Endothelial cell of umbilical vein (primary cell): ENCODE measurements at regions not wholly inside any gene's neighbourhood (a gene's known extent, or its start where the extent isn't known, plus 50 kb on each side); places are given as distances from the start of the nearest gene placed in this dataset.

Experiments used
- BruUV-seq: library from RNA; stranded (reverse); fragments of 400-500 nt; replicated peaks from 2 replicates; lab custom pipeline; 2021; lab: Mats Ljungman, UMichigan
- CTCF ChIA-PET: fragments of 300-600, 350-600 bp; sonication (Branson Sonifier 250); formaldehyde crosslinking; loops from one replicate; lab custom pipeline; 2021; ENCODE audit warnings: antibody characterized with exemption, inconsistent platforms; lab: Charles Lee
- POLR2A ChIA-PET: fragments of 300-600, 350-600 bp; sonication (Branson Sonifier 250); formaldehyde crosslinking; loops from one replicate; lab custom pipeline; 2021; ENCODE audit warnings: antibody characterized with exemption, inconsistent platforms; lab: Charles Lee
- DNase-seq: peaks from one replicate; pipeline ENCODE4 v3.0.0-alpha.2; 2011; ENCODE audit warnings: low read depth, low spot score
- FAIRE-seq: peaks from 2 replicates; lab custom pipeline; 2011; peaks lifted over from hg19 to GRCh38; lab: Jason Lieb, UNC
- H2AFZ ChIP-seq: 2 replicates; pipeline ENCODE4 v1.6.0; 2012; ENCODE audit warnings: low read depth, low read length, control low read depth, inconsistent platforms
- H3K27ac ChIP-seq: 2 replicates; pipeline ENCODE4 v1.5.1; 2011; ENCODE audit warnings: low read depth, mild to moderate bottlenecking, control low read depth, low read length, moderate library complexity; ENCODE audit not compliant: insufficient read depth
- H3K27me3 ChIP-seq, 2 experiments: 2 replicates each; pipeline versions ENCODE4 v1.6.0 to v1.6.1; 2011; ENCODE audit warnings: low read length in 2 of 2, mixed read lengths in 1 of 2; ENCODE audit not compliant: control insufficient read depth in 2 of 2, insufficient read depth in 2 of 2
- H3K36me3 ChIP-seq, 2 experiments: 2 replicates in 1 of 2; 3 replicates in 1 of 2; pipeline ENCODE4 v1.5.1; 2011; ENCODE audit warnings: low read length in 2 of 2, mild to moderate bottlenecking in 1 of 2, moderate library complexity in 1 of 2; ENCODE audit not compliant: control insufficient read depth in 2 of 2, insufficient read depth in 2 of 2; ENCODE audit errors: extremely low read depth in 1 of 2
- H3K4me1 ChIP-seq: 3 replicates; pipeline ENCODE4 v1.5.1; 2011; ENCODE audit warnings: mild to moderate bottlenecking, low read length; ENCODE audit not compliant: control insufficient read depth, insufficient read depth; ENCODE audit errors: extremely low read depth
- H3K4me2 ChIP-seq: 2 replicates; pipeline ENCODE4 v1.6.1; 2011; ENCODE audit warnings: low read length, control low read depth, mixed read lengths; ENCODE audit not compliant: insufficient read depth
- H3K4me3 ChIP-seq, 3 experiments: fragments of 200-600 bp in 1 of 3; sonication (generic), shearing (Covaris generic) in 1 of 3; replicated peaks in 1 of 3; 2 replicates each; pipeline ENCODE4 v1.5.1; 2011 to 2016; ENCODE audit warnings: control low read depth in 3 of 3, low read length in 3 of 3, mild to moderate bottlenecking in 2 of 3, inconsistent platforms in 1 of 3, low read depth in 1 of 3, moderate library complexity in 1 of 3; ENCODE audit not compliant: insufficient read depth in 1 of 3
- H3K79me2 ChIP-seq: 2 replicates; pipeline ENCODE4 v1.6.0; 2012; ENCODE audit warnings: low read length, inconsistent platforms; ENCODE audit not compliant: control insufficient read depth, insufficient read depth
- H3K9ac ChIP-seq: replicated peaks from 2 replicates; pipeline ENCODE3; 2011; ENCODE audit warnings: low read length, control low read depth; ENCODE audit not compliant: insufficient read depth; ENCODE audit errors: extremely low read depth
- H3K9me1 ChIP-seq: replicated peaks from 3 replicates; pipeline ENCODE4 v1.6.0; 2011; ENCODE audit warnings: mild to moderate bottlenecking, low read length; ENCODE audit not compliant: control insufficient read depth, insufficient read depth; ENCODE audit errors: extremely low read depth
- H3K9me3 ChIP-seq: replicated peaks from 2 replicates; pipeline ENCODE4 v1.5.1; 2012; ENCODE audit warnings: low read length, inconsistent platforms; ENCODE audit not compliant: control insufficient read depth, insufficient read depth
- H4K20me1 ChIP-seq: replicated peaks from 2 replicates; pipeline ENCODE3; 2011; ENCODE audit warnings: mild to moderate bottlenecking, low read length; ENCODE audit not compliant: control insufficient read depth, insufficient read depth; ENCODE audit errors: extremely low read depth
- EZH2 ChIP-seq: IDR thresholded peaks from 2 replicates; pipeline ENCODE4 v1.6.1; 2012; ENCODE audit warnings: borderline replicate concordance, low read depth, mild to moderate bottlenecking, moderate library complexity, low read length, inconsistent platforms; ENCODE audit not compliant: severe bottlenecking
- FOS ChIP-seq: IDR thresholded peaks from 2 replicates; pipeline ENCODE4 v1.6.1; 2011; ENCODE audit warnings: mild to moderate bottlenecking, low read length, moderate library complexity, borderline replicate concordance; ENCODE audit not compliant: insufficient read depth
- GATA2 ChIP-seq: IDR thresholded peaks from 2 replicates; pipeline ENCODE4 v1.7.0; 2011; ENCODE audit warnings: low read depth, mild to moderate bottlenecking, moderate library complexity, mixed read lengths, low read length; ENCODE audit not compliant: insufficient read length, insufficient read depth
- JUN ChIP-seq: IDR thresholded peaks from 2 replicates; pipeline ENCODE4 v1.6.1; 2011; ENCODE audit warnings: borderline replicate concordance, low read depth; ENCODE audit not compliant: insufficient read length, insufficient read depth
- MYC ChIP-seq: IDR thresholded peaks from one replicate; pipeline ENCODE4 v1.6.1; 2011; ENCODE audit warnings: mild to moderate bottlenecking, low read depth, low read length
- POLR2A ChIP-seq: IDR thresholded peaks from 2 replicates; pipeline ENCODE4 v1.6.1; 2012; ENCODE audit warnings: low read depth, mild to moderate bottlenecking, control low read depth, low read length
- POLR2AphosphoS5 ChIP-seq: IDR thresholded peaks from 2 replicates; pipeline ENCODE4 v1.6.1; 2012; ENCODE audit warnings: low read depth, mild to moderate bottlenecking, control low read depth, low read length, moderate library complexity; ENCODE audit not compliant: insufficient read depth
- dilution Hi-C: fragments of 300-500 bp; cut with MboI; formaldehyde crosslinking; loops from one replicate; pipeline ENCODE4 v1.15.0; 2019; ENCODE audit warnings: low sequenced_read_pairs; ENCODE audit not compliant: extremely low pct_ligation_motif_present
- intact Hi-C: fragments of 100-400 bp; cut with micrococcal nuclease; formaldehyde crosslinking; loops from one replicate; pipeline ENCODE4 v1.10.0; 2022
- TF ChIP-seq, protein P1 (sequence below), 2 donors: IDR thresholded peaks; 1 replicate in 1 of 2; 2 replicates in 1 of 2; pipeline ENCODE4 v1.5.1; 2011; ENCODE audit warnings: low read length in 2 of 2, mild to moderate bottlenecking in 2 of 2, moderate library complexity in 2 of 2, control low read depth in 1 of 2, inconsistent platforms in 1 of 2, low read depth in 1 of 2; ENCODE audit not compliant: insufficient read depth in 1 of 2; ENCODE audit errors: extremely low read depth in 1 of 2
- TF ChIP-seq, protein P2 (sequence below): IDR thresholded peaks from 2 replicates; pipeline ENCODE4 v1.6.1; 2011; ENCODE audit not compliant: insufficient read depth, insufficient read length

DNA sequence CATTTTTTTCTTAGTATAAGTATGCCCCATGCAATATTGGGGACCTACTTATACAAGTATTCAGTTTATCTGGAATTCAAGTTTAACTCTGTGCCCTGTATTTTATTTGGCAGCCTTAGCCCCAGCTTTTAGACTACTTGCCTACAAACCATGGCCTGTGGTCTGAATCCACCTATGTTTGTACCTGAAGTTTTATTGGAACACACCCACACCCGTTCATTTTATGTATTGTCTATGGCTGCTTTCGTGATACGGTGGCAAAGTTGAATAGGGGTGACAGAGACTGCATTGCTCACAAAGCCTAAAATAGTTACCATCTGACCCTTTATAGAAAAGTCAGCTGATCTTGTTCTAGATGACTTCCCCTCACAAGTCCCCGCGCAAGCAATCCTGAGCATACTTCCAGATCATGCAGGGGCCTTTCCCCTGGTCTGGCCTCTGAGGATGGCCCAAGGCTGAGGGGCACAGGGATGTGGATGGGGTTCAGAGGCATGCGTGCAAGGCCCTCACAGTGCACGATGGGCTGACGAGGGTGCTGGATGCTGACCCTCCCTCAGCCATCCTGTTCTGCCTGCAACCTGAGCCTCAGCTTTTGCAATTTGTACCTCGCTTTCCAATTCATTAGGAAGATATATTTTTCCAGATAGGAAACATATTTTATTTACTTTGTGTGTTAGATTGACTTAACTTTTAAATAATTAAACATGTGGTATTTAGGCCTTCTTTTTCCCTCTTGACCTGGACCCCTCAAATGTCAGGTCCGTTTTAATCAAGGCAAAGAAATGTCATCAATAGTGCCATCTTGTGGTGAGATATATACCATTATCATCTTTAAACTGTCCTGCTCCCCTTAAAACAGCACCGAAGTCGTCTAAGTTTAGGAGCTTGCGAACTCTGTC is 527.3 kb upstream of the CCDC196 start:
- H2AFZ ChIP-seq = no peak overlapping the region
- no peaks in the 10 kb centered on the region for H3K27me3 ChIP-seq
- H3K27ac ChIP-seq = no peak overlapping the region
- TF ChIP-seq, protein P1, sequence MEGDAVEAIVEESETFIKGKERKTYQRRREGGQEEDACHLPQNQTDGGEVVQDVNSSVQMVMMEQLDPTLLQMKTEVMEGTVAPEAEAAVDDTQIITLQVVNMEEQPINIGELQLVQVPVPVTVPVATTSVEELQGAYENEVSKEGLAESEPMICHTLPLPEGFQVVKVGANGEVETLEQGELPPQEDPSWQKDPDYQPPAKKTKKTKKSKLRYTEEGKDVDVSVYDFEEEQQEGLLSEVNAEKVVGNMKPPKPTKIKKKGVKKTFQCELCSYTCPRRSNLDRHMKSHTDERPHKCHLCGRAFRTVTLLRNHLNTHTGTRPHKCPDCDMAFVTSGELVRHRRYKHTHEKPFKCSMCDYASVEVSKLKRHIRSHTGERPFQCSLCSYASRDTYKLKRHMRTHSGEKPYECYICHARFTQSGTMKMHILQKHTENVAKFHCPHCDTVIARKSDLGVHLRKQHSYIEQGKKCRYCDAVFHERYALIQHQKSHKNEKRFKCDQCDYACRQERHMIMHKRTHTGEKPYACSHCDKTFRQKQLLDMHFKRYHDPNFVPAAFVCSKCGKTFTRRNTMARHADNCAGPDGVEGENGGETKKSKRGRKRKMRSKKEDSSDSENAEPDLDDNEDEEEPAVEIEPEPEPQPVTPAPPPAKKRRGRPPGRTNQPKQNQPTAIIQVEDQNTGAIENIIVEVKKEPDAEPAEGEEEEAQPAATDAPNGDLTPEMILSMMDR (IDR thresholded peaks at IDR 0.05; ENCODE audit: extremely low read depth in 1 of 2, insufficient read depth in 1 of 2, low read depth in 1 of 2, low read length in 2 of 2) = peak; percentile 5 to 16
- no peak for TF ChIP-seq POLR2AphosphoS5
- H3K9me3 ChIP-seq = no peaks in the 10 kb centered on the region
- peak; percentile 62 for FAIRE-seq
- ChIA-PET CTCF (interaction anchor here (0.6 to 5.4 kb wide), 19 partner anchors 14 to 797 kb away, joined by 3 to 146 read pairs (median 4); partner anchors contain the start of gene FUT8), POLR2A (no interaction called here)
- H3K9me1 ChIP-seq = no peaks in the 10 kb centered on the region
- intact Hi-C loops = loop anchor here (1.0 kb wide), 3 partner anchors 547 to 795 kb away; partner anchors contain the start of gene FUT8
- no peak overlapping the region for H3K4me3 ChIP-seq
- H3K79me2 ChIP-seq = no peaks in the 10 kb centered on the region
- no peaks in the 10 kb centered on the region for H3K36me3 ChIP-seq
- no TSS peak for BruUV-seq
- no peak overlapping the region for H3K9ac ChIP-seq
- H3K4me1 ChIP-seq = no peaks in the 10 kb centered on the region
- H4K20me1 ChIP-seq = no peaks in the 10 kb centered on the region
- no peak overlapping the region for H3K4me2 ChIP-seq
- DNase-seq = peak; percentile 35
- dilution Hi-C loops = no loop called here

DNA sequence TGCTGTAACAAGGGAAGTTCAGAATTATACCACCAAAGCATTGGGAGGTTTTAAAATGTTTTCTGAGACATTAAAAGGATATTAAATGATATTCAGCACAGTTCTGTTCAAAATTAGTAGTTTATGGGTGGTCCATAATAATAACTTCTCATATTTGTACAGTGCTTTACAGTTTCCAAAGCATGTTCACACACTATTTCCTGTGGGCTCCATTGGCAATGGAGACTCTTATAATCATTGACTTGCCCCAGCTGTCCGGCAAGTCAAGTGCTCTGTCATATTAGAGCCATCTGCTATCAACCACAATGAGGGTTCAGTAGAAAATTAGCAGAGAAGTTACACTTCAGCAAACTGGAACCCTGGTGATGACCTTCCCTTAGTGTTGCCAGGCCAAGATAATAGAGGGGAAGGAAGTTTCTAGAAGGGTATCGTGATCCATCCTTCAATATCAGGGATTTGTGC is 526.6 kb upstream of the CCDC196 start:
- H3K9ac ChIP-seq = no peak overlapping the region
- ChIA-PET CTCF (interaction anchor here (0.6 to 5.4 kb wide), 18 partner anchors 14 to 798 kb away, joined by 3 to 146 read pairs (median 4); partner anchors contain the start of gene FUT8), POLR2A (no interaction called here)
- intact Hi-C loops = loop anchor here (1.0 kb wide), 3 partner anchors 547 to 795 kb away; partner anchors contain the start of gene FUT8
- H3K27ac ChIP-seq = no peak overlapping the region
- no peaks in the 10 kb centered on the region for H4K20me1 ChIP-seq
- no peaks in the 10 kb centered on the region for H3K9me3 ChIP-seq
- dilution Hi-C loops = no loop called here
- H3K9me1 ChIP-seq = no peaks in the 10 kb centered on the region
- FAIRE-seq = no peak
- H3K27me3 ChIP-seq = no peaks in the 10 kb centered on the region
- no peak for TF ChIP-seq GATA2
- no peak for TF ChIP-seq POLR2A
- TF ChIP-seq, protein P2, sequence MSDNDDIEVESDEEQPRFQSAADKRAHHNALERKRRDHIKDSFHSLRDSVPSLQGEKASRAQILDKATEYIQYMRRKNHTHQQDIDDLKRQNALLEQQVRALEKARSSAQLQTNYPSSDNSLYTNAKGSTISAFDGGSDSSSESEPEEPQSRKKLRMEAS = no peak
- no peak for TF ChIP-seq MYC
- no peak for TF ChIP-seq FOS
- TF ChIP-seq JUN = no peak
- TF ChIP-seq, protein P1 (IDR thresholded peaks at IDR 0.05; ENCODE audit: extremely low read depth in 1 of 2, insufficient read depth in 1 of 2, low read depth in 1 of 2, low read length in 2 of 2) = no peak
- TF ChIP-seq POLR2AphosphoS5 = no peak
- TF ChIP-seq EZH2 = no peak
- no TSS peak for BruUV-seq
- H3K4me3 ChIP-seq = no peak overlapping the region
- H3K79me2 ChIP-seq = no peaks in the 10 kb centered on the region
- H3K4me1 ChIP-seq = no peaks in the 10 kb centered on the region
- H2AFZ ChIP-seq = no peak overlapping the region
- no peak for DNase-seq
- no peak overlapping the region for H3K4me2 ChIP-seq
- H3K36me3 ChIP-seq = no peaks in the 10 kb centered on the region
